NB4 (cell line): ENCODE measurements at regions not wholly inside any gene's neighbourhood (a gene's known extent, or its start where the extent isn't known, plus 50 kb on each side); places are given as distances from the start of the nearest gene placed in this dataset.

Source experiments
- DNase-seq: peaks from one replicate; pipeline ENCODE4 v3.0.0; 2010; ENCODE audit warnings: low read depth
- H3K4me3 ChIP-seq: one replicate; pipeline ENCODE4 v1.5.1; 2011; ENCODE audit warnings: mild to moderate bottlenecking, low read depth, low read length, moderate library complexity
- CTCF ChIP-seq: IDR thresholded peaks from one replicate; pipeline ENCODE4 v1.5.1; 2012; ENCODE audit warnings: low read depth, low read length
- MAX ChIP-seq: IDR thresholded peaks from 2 replicates; pipeline ENCODE4 v1.6.1; 2011; ENCODE audit warnings: low read depth, low read length
- MYC ChIP-seq: IDR thresholded peaks from 2 replicates; pipeline ENCODE4 v1.6.1; 2011; ENCODE audit warnings: low read depth, low read length
- POLR2A ChIP-seq: IDR thresholded peaks from 2 replicates; pipeline ENCODE4 v1.6.1; 2011; ENCODE audit warnings: mild to moderate bottlenecking; ENCODE audit not compliant: insufficient read length; ENCODE audit errors: extremely low read depth

DNA sequence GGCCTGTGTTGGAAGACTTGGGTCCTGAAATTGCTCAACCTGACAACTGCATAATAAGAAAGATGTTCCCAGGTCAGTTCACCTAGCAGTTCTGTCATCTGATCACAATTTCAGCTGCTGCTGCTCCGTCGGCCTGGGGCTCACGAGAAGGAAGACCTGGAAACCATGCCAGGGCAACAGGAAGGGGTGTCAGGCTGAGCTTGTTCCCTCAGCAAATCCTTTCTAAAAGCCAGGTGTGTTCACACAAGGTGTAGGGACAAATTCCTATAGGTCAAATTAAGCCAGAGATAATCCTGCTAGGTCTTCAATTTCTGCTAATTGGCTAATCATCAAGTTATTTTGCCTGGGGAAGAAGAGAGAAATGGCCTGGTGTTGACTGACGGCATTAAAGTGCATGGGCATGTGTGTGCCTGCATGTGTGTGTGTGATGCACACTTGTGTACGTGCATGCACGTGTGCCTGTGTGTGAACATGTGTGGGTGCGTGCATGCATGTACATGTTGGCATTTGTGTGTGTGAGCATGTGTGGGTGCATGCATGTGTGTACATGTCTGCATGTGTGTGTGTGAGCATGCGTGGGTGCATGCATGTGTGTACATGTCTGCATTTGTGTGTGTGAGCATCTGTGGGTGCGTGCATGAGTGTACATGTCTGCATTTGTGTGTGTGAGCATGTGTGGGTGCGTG, 178.6 kb downstream of the TMEM18 start:
- TF ChIP-seq MYC (no peak), MAX (no peak), CTCF (no peak), POLR2A (no peak)
- H3K4me3 ChIP-seq, result no peak overlapping the region
- no peak for DNase-seq

DNA sequence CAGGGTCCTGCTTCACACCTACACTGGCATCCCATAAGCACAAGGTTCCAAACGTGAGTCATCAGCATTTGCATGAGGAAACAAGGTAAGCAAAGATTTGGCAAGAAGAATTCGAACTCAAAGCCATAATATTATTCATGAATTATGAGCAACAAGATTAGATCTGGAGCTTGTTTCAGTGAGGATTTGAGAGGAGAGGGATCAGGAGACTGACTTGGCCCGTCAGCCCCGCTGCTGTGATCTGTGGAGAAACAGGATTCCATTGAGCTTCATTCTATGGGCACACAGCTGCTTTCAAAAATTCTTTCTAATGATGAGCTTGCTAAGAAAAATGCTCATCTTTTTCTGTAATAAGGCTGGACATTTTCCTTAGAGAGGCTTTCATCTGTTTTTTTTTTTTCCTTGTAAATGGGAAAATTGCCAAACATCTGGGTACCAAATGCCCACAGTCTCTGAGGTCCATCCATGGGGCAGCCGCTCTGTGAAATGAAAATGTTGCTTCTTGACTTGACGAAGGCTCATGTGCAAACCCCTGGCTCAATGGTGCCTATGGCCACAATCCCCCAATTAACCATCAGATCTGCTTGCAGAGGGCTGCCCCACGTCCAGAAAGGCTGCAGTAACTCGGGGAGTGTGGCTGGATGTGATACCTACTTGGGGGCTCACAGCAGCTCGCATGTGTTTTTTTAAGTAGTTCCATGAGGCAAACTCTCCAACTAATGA, 179.3 kb downstream of the TMEM18 start:
- no peak overlapping the region for H3K4me3 ChIP-seq
- TF ChIP-seq MYC (no peak), CTCF (no peak), POLR2A (no peak), MAX (no peak)
- DNase-seq, result no peak

GRCh38 chr2:496729-497128, 180.5 kb downstream of the TMEM18 start:
- DNase-seq, result no peak
- no peak overlapping the region for H3K4me3 ChIP-seq
- TF ChIP-seq MYC (no peak), CTCF (no peak), MAX (no peak), POLR2A (no peak)

GRCh38 chr2:495745-496275, 181.4 kb downstream of the TMEM18 start:
- TF ChIP-seq POLR2A, result no peak
- no peak for TF ChIP-seq MAX
- TF ChIP-seq CTCF, result no peak
- TF ChIP-seq MYC, result no peak
- no peak for DNase-seq
- no peak overlapping the region for H3K4me3 ChIP-seq

DNA sequence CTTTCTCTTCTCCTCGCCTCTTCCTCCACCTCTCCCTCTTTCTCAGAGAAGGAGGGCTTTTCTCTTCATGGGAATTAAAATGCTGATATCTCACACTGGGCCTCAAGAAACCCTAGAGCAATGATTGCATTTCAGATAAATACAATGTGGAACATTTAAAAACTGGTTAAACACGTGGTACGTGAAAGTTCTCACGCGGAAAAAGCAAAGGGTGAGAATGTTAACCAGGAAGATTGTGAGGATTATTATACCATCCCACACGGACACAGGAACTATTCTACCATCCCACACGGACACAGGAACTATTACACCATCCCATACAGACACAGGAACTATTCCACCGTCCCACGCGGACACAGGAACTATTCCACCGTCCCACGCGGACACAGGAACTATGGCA, 182.4 kb downstream of the TMEM18 start:
- TF ChIP-seq POLR2A (no peak), MAX (no peak), CTCF (no peak), MYC (no peak)
- no peak overlapping the region for H3K4me3 ChIP-seq
- no peak for DNase-seq
